Smooth muscle cell (in vitro differentiated cells): ENCODE measurements at regions not wholly inside any gene's neighbourhood (a gene's known extent, or its start where the extent isn't known, plus 50 kb on each side); places are given as distances from the start of the nearest gene placed in this dataset.

Experiments used
- DNase-seq: peaks from one replicate; lab custom pipeline; 2025; ENCODE audit not compliant: unreplicated experiment; lab: John Stamatoyannopoulos, UW
- H2AFZ ChIP-seq: fragments of 200-600 bp; sonication (generic); 2 replicates; pipeline ENCODE4 v1.6.0; 2016; ENCODE audit warnings: antibody characterized with exemption, low read depth, mild to moderate bottlenecking
- H3F3A ChIP-seq: fragments of 200-600 bp; sonication (generic); 2 replicates; pipeline ENCODE4 v1.6.0; 2017; ENCODE audit warnings: antibody characterized with exemption, low read depth
- H3K27ac ChIP-seq: fragments of 200-600 bp; sonication (generic); 2 replicates; pipeline ENCODE4 v1.5.1; 2016; ENCODE audit warnings: low read depth, mild to moderate bottlenecking
- H3K27me3 ChIP-seq: fragments of 200-600 bp; sonication (generic); 2 replicates; pipeline ENCODE4 v1.6.1; 2016; ENCODE audit warnings: low read depth, mild to moderate bottlenecking
- H3K36me3 ChIP-seq: fragments of 200-600 bp; sonication (generic); 2 replicates; pipeline ENCODE4 v1.5.1; 2016; ENCODE audit warnings: low read depth
- H3K4me1 ChIP-seq: fragments of 200-600 bp; sonication (generic); 2 replicates; pipeline ENCODE4 v1.5.1; 2016; ENCODE audit warnings: low read depth
- H3K4me2 ChIP-seq: fragments of 200-600 bp; sonication (generic); 2 replicates; pipeline ENCODE4 v1.6.0; 2016; ENCODE audit warnings: mild to moderate bottlenecking
- H3K4me3 ChIP-seq: fragments of 200-600 bp; sonication (generic); 2 replicates; pipeline ENCODE4 v1.5.1; 2016; ENCODE audit warnings: mild to moderate bottlenecking
- H3K79me2 ChIP-seq: fragments of 200-600 bp; sonication (generic); 2 replicates; pipeline ENCODE4 v1.6.0; 2016; ENCODE audit warnings: low read depth, mild to moderate bottlenecking
- H3K9ac ChIP-seq: fragments of 200-600 bp; sonication (generic); 2 replicates; pipeline ENCODE4 v1.6.0; 2016; ENCODE audit warnings: low read depth
- H3K9me3 ChIP-seq: fragments of 200-600 bp; sonication (generic); replicated peaks from 2 replicates; pipeline ENCODE4 v1.5.1; 2016; ENCODE audit warnings: low read depth
- H4K20me1 ChIP-seq: fragments of 200-600 bp; sonication (generic); 2 replicates; pipeline ENCODE4 v1.6.0; 2016; ENCODE audit warnings: low read depth
- WGBS: methylation state at CpG from one replicate; pipeline ENCODE4 v1.1.7; 2016; ENCODE audit warnings: low lambda C conversion rate; 5-methylcytosine and 5-hydroxymethylcytosine counted together
- TF ChIP-seq, protein P1 (sequence below): fragments of 200-600 bp; sonication (generic); IDR thresholded peaks from 2 replicates; pipeline ENCODE4 v1.5.1; 2017; ENCODE audit warnings: borderline replicate concordance, mild to moderate bottlenecking, antibody characterized with exemption; ENCODE audit not compliant: insufficient read depth, poor library complexity, severe bottlenecking

DNA sequence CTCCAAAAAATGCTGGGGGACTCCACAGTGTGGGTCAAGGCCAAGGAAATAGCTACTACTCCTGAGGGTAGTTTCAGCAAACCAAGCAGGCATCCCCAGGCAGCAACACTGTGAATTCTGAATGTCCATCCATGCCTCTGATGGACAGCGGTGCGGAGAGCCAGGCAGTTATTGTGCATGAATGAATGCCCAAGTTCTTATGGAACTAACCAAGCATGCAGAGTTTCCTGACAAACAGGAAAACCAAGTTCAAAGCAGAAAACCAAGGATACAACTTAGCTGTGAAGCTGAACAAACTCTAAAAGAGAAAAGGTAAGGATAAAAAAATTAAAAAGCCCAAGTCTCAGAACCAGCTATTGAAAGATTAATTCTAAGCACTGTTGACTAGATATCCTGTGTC, 642.6 kb upstream of the HS3ST1 start:
- no peak overlapping the region for H3K9ac ChIP-seq
- H3F3A ChIP-seq, result no peaks in the 10 kb centered on the region
- no peaks in the 10 kb centered on the region for H3K36me3 ChIP-seq
- no peak overlapping the region for H3K4me2 ChIP-seq
- DNase-seq, result no peak
- H2AFZ ChIP-seq, result no peak overlapping the region
- TF ChIP-seq, protein P1, sequence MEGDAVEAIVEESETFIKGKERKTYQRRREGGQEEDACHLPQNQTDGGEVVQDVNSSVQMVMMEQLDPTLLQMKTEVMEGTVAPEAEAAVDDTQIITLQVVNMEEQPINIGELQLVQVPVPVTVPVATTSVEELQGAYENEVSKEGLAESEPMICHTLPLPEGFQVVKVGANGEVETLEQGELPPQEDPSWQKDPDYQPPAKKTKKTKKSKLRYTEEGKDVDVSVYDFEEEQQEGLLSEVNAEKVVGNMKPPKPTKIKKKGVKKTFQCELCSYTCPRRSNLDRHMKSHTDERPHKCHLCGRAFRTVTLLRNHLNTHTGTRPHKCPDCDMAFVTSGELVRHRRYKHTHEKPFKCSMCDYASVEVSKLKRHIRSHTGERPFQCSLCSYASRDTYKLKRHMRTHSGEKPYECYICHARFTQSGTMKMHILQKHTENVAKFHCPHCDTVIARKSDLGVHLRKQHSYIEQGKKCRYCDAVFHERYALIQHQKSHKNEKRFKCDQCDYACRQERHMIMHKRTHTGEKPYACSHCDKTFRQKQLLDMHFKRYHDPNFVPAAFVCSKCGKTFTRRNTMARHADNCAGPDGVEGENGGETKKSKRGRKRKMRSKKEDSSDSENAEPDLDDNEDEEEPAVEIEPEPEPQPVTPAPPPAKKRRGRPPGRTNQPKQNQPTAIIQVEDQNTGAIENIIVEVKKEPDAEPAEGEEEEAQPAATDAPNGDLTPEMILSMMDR, result no peak
- no peaks in the 10 kb centered on the region for H4K20me1 ChIP-seq
- H3K4me3 ChIP-seq, result no peak overlapping the region
- no peaks in the 10 kb centered on the region for H3K9me3 ChIP-seq
- WGBS, result 77% methylated on average over 2 of the region's 2 CpGs
- no peaks in the 10 kb centered on the region for H3K79me2 ChIP-seq
- no peak overlapping the region for H3K27ac ChIP-seq
- H3K27me3 ChIP-seq, result peaks cover 4% of the 10 kb centered on the region
- H3K4me1 ChIP-seq, result no peaks in the 10 kb centered on the region

DNA sequence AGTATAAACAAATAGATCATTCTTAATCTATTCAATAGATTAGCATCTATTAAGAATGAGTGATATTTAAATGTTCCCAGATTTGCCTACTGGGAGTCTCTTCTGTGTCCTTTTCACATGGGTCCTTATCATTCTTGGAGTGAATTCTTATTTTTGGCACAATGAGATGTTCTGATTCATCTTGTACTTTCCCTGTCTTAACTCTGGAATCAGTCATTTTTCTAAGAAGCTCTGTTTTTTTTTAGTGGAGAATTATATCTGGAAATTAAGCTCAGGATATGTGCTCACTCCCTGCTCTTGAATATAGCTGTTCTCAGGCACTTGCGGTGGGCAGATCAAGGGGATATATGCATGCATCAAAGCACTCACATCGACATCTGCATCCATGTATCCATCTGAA, 625.3 kb upstream of the HS3ST1 start:
- DNase-seq, result no peak
- H3K4me2 ChIP-seq, result no peak overlapping the region
- H3K9ac ChIP-seq, result no peak overlapping the region
- H3F3A ChIP-seq, result no peaks in the 10 kb centered on the region
- no peak overlapping the region for H2AFZ ChIP-seq
- TF ChIP-seq, protein P1, result no peak
- H3K27ac ChIP-seq, result no peak overlapping the region
- no peaks in the 10 kb centered on the region for H3K4me1 ChIP-seq
- no peaks in the 10 kb centered on the region for H3K79me2 ChIP-seq
- no peaks in the 10 kb centered on the region for H3K27me3 ChIP-seq
- H3K4me3 ChIP-seq, result no peak overlapping the region
- H4K20me1 ChIP-seq, result no peaks in the 10 kb centered on the region
- WGBS, result 91% methylated on average over 2 of the region's 2 CpGs
- no peaks in the 10 kb centered on the region for H3K36me3 ChIP-seq
- H3K9me3 ChIP-seq, result no peaks in the 10 kb centered on the region

DNA sequence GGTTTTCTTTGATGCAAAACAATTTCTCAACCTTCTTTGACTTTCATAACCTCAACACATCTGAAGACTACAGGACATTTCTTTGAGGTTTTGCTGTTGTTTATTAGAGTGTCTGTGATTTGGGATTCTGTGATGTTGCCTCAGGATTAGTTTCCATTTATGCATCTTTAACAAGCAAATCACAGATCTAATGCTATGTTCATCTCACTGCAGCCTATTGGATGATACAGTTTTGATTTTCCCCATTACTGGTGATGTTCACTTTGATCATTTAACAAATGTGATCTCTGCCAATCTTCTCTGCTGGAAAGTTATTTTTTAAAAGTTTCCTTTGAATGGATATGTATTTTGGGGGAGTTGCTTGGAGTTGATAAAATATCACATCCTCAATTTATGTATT, 624.9 kb upstream of the HS3ST1 start:
- Histone ChIP-seq H3K4me3 (no peak overlapping the region), H2AFZ (no peak overlapping the region), H3K4me1 (no peaks in the 10 kb centered on the region), H3F3A (no peaks in the 10 kb centered on the region), H4K20me1 (no peaks in the 10 kb centered on the region), H3K9ac (no peak overlapping the region), H3K36me3 (no peaks in the 10 kb centered on the region), H3K27ac (no peak overlapping the region), H3K79me2 (no peaks in the 10 kb centered on the region), H3K4me2 (no peak overlapping the region), H3K9me3 (no peaks in the 10 kb centered on the region), H3K27me3 (no peaks in the 10 kb centered on the region)
- DNase-seq, result no peak
- TF ChIP-seq, protein P1, result no peak

DNA sequence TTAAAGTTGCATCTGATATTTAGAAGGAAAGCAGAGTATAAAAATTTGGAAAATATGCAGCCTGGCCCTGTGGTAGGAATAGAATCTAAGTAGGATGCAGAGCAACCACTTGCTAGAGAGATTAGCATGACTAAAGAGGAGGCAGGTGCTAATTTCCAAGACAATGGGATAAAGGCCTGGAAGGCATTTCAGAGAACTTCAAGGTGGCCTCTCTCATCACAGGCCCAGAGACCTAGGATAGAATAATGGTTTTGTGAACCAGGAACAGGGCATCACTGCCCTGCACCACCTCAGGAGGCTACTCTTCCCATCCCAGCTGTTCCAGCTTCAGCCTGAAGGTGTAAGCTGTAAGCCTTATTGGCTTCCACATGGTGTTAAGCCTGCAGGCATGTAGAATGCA, 621.7 kb upstream of the HS3ST1 start:
- DNase-seq, result no peak
- Histone ChIP-seq H3K4me3 (no peak overlapping the region), H3K4me1 (no peaks in the 10 kb centered on the region), H3K4me2 (no peak overlapping the region), H2AFZ (no peak overlapping the region), H3K9me3 (no peaks in the 10 kb centered on the region), H3K79me2 (no peaks in the 10 kb centered on the region), H4K20me1 (no peaks in the 10 kb centered on the region), H3K27ac (no peak overlapping the region), H3K36me3 (no peaks in the 10 kb centered on the region), H3F3A (no peaks in the 10 kb centered on the region), H3K9ac (no peak overlapping the region), H3K27me3 (no peaks in the 10 kb centered on the region)
- TF ChIP-seq, protein P1, result no peak
